ENCODE measurements at regions not wholly inside any gene's neighbourhood (a gene's known extent, or its start where the extent isn't known, plus 50 kb on each side); places are given as distances from the start of the nearest gene placed in this dataset.

GRCh38 chr15:94665676-94666441, 434.5 kb downstream of the MCTP2 start:
- POLR2A ChIA-PET, result interaction anchor here (0.6 kb wide), 1 partner anchor 61 kb away, joined by 5 read pairs; no protein-coding TSS in a partner anchor
- CTCF ChIA-PET, result interaction anchor here (1.2 to 1.5 kb wide), 2 partner anchors 253 to 359 kb away, joined by 4 to 5 read pairs; no protein-coding TSS in a partner anchor
- 0 out of 2 replicates have a peak, but pooled peaks cover 3% of the 10 kb centered on the region for H3K9me3 Mint-ChIP-seq
- no peak for ATAC-seq
- TF ChIP-seq ESRRA (CRISPR knock-in tag; IDR thresholded peaks at IDR 0.05; ENCODE audit: borderline replicate concordance) (no peak), NFATC4 (CRISPR knock-in tag; IDR thresholded peaks at IDR 0.05) (no peak), MYBL2 (CRISPR knock-in tag; IDR thresholded peaks at IDR 0.05) (no peak), ZNF263 (CRISPR knock-in tag; IDR thresholded peaks at IDR 0.05; ENCODE audit: low read depth) (no peak), ZNF121 (CRISPR knock-in tag; IDR thresholded peaks at IDR 0.05) (no peak), PRRX2 (CRISPR knock-in tag; IDR thresholded peaks at IDR 0.05) (no peak), ZBTB21 (CRISPR knock-in tag; IDR thresholded peaks at IDR 0.05; ENCODE audit: borderline replicate concordance) (no peak), CREM (CRISPR knock-in tag; IDR thresholded peaks at IDR 0.05) (no peak), EMX1 (CRISPR knock-in tag; IDR thresholded peaks at IDR 0.05) (no peak), ZNF416 (CRISPR knock-in tag; IDR thresholded peaks at IDR 0.05) (no peak), TCF7 (CRISPR knock-in tag; IDR thresholded peaks at IDR 0.05; ENCODE audit: low read depth) (no peak), CDX4 (CRISPR knock-in tag; IDR thresholded peaks at IDR 0.05; ENCODE audit: borderline replicate concordance) (no peak), CREB1 (CRISPR knock-in tag; IDR thresholded peaks at IDR 0.05) (no peak), FOXK1 (CRISPR knock-in tag; IDR thresholded peaks at IDR 0.05) (no peak), MAX (CRISPR knock-in tag; IDR thresholded peaks at IDR 0.05) (no peak), ARID4B (CRISPR knock-in tag; IDR thresholded peaks at IDR 0.05; ENCODE audit: borderline replicate concordance) (no peak), SMAD3 (CRISPR knock-in tag; IDR thresholded peaks at IDR 0.05; ENCODE audit: borderline replicate concordance) (no peak)
- TF ChIP-seq, protein P1, sequence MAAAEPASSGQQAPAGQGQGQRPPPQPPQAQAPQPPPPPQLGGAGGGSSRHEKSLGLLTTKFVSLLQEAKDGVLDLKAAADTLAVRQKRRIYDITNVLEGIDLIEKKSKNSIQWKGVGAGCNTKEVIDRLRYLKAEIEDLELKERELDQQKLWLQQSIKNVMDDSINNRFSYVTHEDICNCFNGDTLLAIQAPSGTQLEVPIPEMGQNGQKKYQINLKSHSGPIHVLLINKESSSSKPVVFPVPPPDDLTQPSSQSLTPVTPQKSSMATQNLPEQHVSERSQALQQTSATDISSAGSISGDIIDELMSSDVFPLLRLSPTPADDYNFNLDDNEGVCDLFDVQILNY (CRISPR knock-in tag; IDR thresholded peaks at IDR 0.05), result no peak
- H3K27ac Mint-ChIP-seq, result no peak overlapping the region
- H3K4me1 Mint-ChIP-seq, result peaks cover 5% of the 10 kb centered on the region
- DNase-seq (ENCODE audit: low spot score), result no peak
- no peaks in the 10 kb centered on the region; the same call in 1 of the 2 replicates for H3K27me3 Mint-ChIP-seq (ENCODE audit: low read depth)
- H3K36me3 Mint-ChIP-seq, result no peaks in the 10 kb centered on the region
- H3K4me3 Mint-ChIP-seq, result no peak overlapping the region

- POLR2A ChIA-PET, result no interaction called here
- Mint-ChIP-seq H3K4me3 (no peak overlapping the region), H3K4me1 (peaks cover 9% of the 10 kb centered on the region), H3K27ac (no peak overlapping the region), H3K9me3 (0 out of 2 replicates have a peak, but pooled peaks cover 3% of the 10 kb centered on the region), H3K27me3 (ENCODE audit: low read depth) (no peaks in the 10 kb centered on the region; the same call in 1 of the 2 replicates), H3K36me3 (no peaks in the 10 kb centered on the region)
- no peak for TF ChIP-seq CREM (CRISPR knock-in tag; IDR thresholded peaks at IDR 0.05)
- no peak for TF ChIP-seq TEAD1 (CRISPR knock-in tag; IDR thresholded peaks at IDR 0.05)
- TF ChIP-seq USF1 (CRISPR knock-in tag; IDR thresholded peaks at IDR 0.05), result no peak
- TF ChIP-seq RELA (CRISPR knock-in tag; IDR thresholded peaks at IDR 0.05; ENCODE audit: borderline replicate concordance), result no peak
- TF ChIP-seq JUN (CRISPR knock-in tag; IDR thresholded peaks at IDR 0.05), result no peak
- no peak for DNase-seq (ENCODE audit: low spot score)
- ATAC-seq, result peak; percentile 65; the same call in 1 of the 2 replicates
- CTCF ChIA-PET, result interaction anchor here (1.2 to 1.5 kb wide), 2 partner anchors 254 to 359 kb away, joined by 4 to 5 read pairs; no protein-coding TSS in a partner anchor
Observed at GRCh38 chr15:94666553-94666952, 435.2 kb downstream of the MCTP2 start.
